Activated naive CD4-positive, alpha-beta T cell treated with anti-CD3 and anti-CD28 coated beads, Interleukin-2, amount 50 U/mL, for 16 hours (primary cell): ENCODE measurements at regions not wholly inside any gene's neighbourhood (a gene's known extent, or its start where the extent isn't known, plus 50 kb on each side); places are given as distances from the start of the nearest gene placed in this dataset.

Experiments used
- DNase-seq: peaks from one replicate; pipeline ENCODE4 v3.0.0-alpha.2; 2020

GRCh38 chr2:129711816-129712675 is 267.4 kb upstream of the RAB6C start:
- DNase-seq, result no peak

- DNase-seq, result no peak
Observed at GRCh38 chr2:129712676-129712985, 266.8 kb upstream of the RAB6C start.

- DNase-seq, result no peak
Observed at GRCh38 chr2:129713337-129713736, 266.1 kb upstream of the RAB6C start.

GRCh38 chr2:129716781-129717559 is 262.5 kb upstream of the RAB6C start:
- no peak for DNase-seq

GRCh38 chr2:129717560-129718130 is 261.8 kb upstream of the RAB6C start:
- no peak for DNase-seq

- DNase-seq, result no peak
Observed at GRCh38 chr2:129719335-129719734, 260.1 kb upstream of the RAB6C start.

- DNase-seq, result no peak
Observed at GRCh38 chr2:129720360-129720759, 259.1 kb upstream of the RAB6C start.

- no peak for DNase-seq
Observed at GRCh38 chr2:129720761-129721160, 258.7 kb upstream of the RAB6C start.

- no peak for DNase-seq
Observed at GRCh38 chr2:129721236-129721635, 258.2 kb upstream of the RAB6C start.

- DNase-seq, result no peak
Observed at GRCh38 chr2:129721846-129722245, 257.6 kb upstream of the RAB6C start.

GRCh38 chr2:129722306-129723019 is 257.0 kb upstream of the RAB6C start:
- no peak for DNase-seq

- no peak for DNase-seq
Observed at GRCh38 chr2:129723277-129724020, 256.0 kb upstream of the RAB6C start.

GRCh38 chr2:129724021-129724757 is 255.3 kb upstream of the RAB6C start:
- DNase-seq, result no peak

GRCh38 chr2:129726216-129726615 is 253.2 kb upstream of the RAB6C start:
- no peak for DNase-seq

- no peak for DNase-seq
Observed at GRCh38 chr2:129727286-129727685, 252.2 kb upstream of the RAB6C start.

GRCh38 chr2:129728035-129728972 is 251.2 kb upstream of the RAB6C start:
- DNase-seq, result no peak

GRCh38 chr2:129729011-129729410 is 250.5 kb upstream of the RAB6C start:
- no peak for DNase-seq

- no peak for DNase-seq
Observed at GRCh38 chr2:129729646-129730045, 249.8 kb upstream of the RAB6C start.

GRCh38 chr2:129730979-129731378 is 248.5 kb upstream of the RAB6C start:
- DNase-seq, result no peak

GRCh38 chr2:129731907-129732629 is 247.4 kb upstream of the RAB6C start:
- DNase-seq, result no peak
